GM23338 (cell line): ENCODE measurements at regions not wholly inside any gene's neighbourhood (a gene's known extent, or its start where the extent isn't known, plus 50 kb on each side); places are given as distances from the start of the nearest gene placed in this dataset.

Source experiments
- ATAC-seq: fragments of 200-7000 bp; cut with Tn5 transposase; 3 replicates; pipeline ENCODE4 v1.9.1; 2020
- DNase-seq: peaks from one replicate; pipeline ENCODE4 v3.0.0-alpha.2; 2015; ENCODE audit warnings: low spot score
- H2AFZ ChIP-seq: fragments of 200-600 bp; sonication (generic); 2 replicates; pipeline ENCODE4 v1.8.0; 2016; ENCODE audit warnings: antibody characterized with exemption, mild to moderate bottlenecking, moderate library complexity
- H3F3A ChIP-seq: fragments of 200-600 bp; sonication (generic); replicated peaks from 2 replicates; pipeline ENCODE4 v1.8.0; 2017; ENCODE audit warnings: antibody characterized with exemption, mixed run types, low read depth
- H3K27ac ChIP-seq: fragments of 200-600 bp; sonication (generic); 2 replicates; pipeline ENCODE4 v1.6.1; 2016; ENCODE audit warnings: low read depth
- H3K27me3 ChIP-seq: fragments of 200-600 bp; sonication (generic); 2 replicates; pipeline ENCODE4 v1.8.0; 2016; ENCODE audit warnings: mild to moderate bottlenecking, mixed run types, moderate library complexity; ENCODE audit not compliant: insufficient read depth
- H3K36me3 ChIP-seq: fragments of 200-600 bp; sonication (generic); 2 replicates; pipeline ENCODE4 v1.8.0; 2016; ENCODE audit warnings: mild to moderate bottlenecking; ENCODE audit not compliant: insufficient read depth
- H3K4me1 ChIP-seq: fragments of 200-600 bp; sonication (generic); 2 replicates; pipeline ENCODE4 v1.8.0; 2016; ENCODE audit warnings: mild to moderate bottlenecking, moderate library complexity; ENCODE audit not compliant: insufficient read depth
- H3K4me2 ChIP-seq: fragments of 200-600 bp; sonication (generic); 2 replicates; pipeline ENCODE4 v1.7.1; 2017; ENCODE audit warnings: mixed run types
- H3K4me3 ChIP-seq: fragments of 200-600 bp; sonication (generic); 2 replicates; pipeline ENCODE4 v1.6.1; 2016; ENCODE audit warnings: mixed run types
- H3K79me2 ChIP-seq: fragments of 200-600 bp; sonication (generic); replicated peaks from 2 replicates; pipeline ENCODE4 v1.8.0; 2017; ENCODE audit warnings: mild to moderate bottlenecking; ENCODE audit not compliant: insufficient read depth
- H3K9me2 ChIP-seq: fragments of 200-600 bp; sonication (generic); 2 replicates; pipeline ENCODE4 v1.8.0; 2017; ENCODE audit not compliant: insufficient read depth
- H4K20me1 ChIP-seq: fragments of 200-600 bp; sonication (generic); replicated peaks from 2 replicates; pipeline ENCODE4 v1.8.0; 2017; ENCODE audit warnings: mild to moderate bottlenecking; ENCODE audit not compliant: insufficient read depth
- H3K27ac Mint-ChIP-seq: 2 replicates; pipeline ENCODE4 v1.8.0; 2020; ENCODE audit warnings: inconsistent platforms, mild to moderate bottlenecking, moderate library complexity, mixed read lengths
- H3K27me3 Mint-ChIP-seq: 3 replicates; pipeline ENCODE4 v1.8.0; 2022; ENCODE audit warnings: low read depth, mild to moderate bottlenecking, moderate library complexity, mixed read lengths, inconsistent platforms; ENCODE audit not compliant: insufficient read depth, poor library complexity
- H3K36me3 Mint-ChIP-seq: 3 replicates; pipeline ENCODE4 v1.8.0; 2021; ENCODE audit warnings: low read depth, mild to moderate bottlenecking, inconsistent platforms, moderate library complexity, mixed read lengths
- H3K4me1 Mint-ChIP-seq: 3 replicates; pipeline ENCODE4 v1.8.0; 2020; ENCODE audit warnings: mild to moderate bottlenecking, inconsistent platforms, mixed read lengths
- H3K4me3 Mint-ChIP-seq: 3 replicates; pipeline ENCODE4 v1.8.0; 2021; ENCODE audit warnings: moderate library complexity, mild to moderate bottlenecking, inconsistent platforms, mixed read lengths
- H3K9me3 Mint-ChIP-seq: 3 replicates; pipeline ENCODE4 v1.8.0; 2020; ENCODE audit warnings: moderate library complexity, mild to moderate bottlenecking, inconsistent platforms, mixed read lengths
- CREB1 ChIP-seq: fragments of 250-450 bp; sonication (Bioruptor Pico); IDR thresholded peaks from 2 replicates; pipeline ENCODE4 v1.5.0; 2020; ENCODE audit warnings: low read depth, mild to moderate bottlenecking, moderate library complexity
- ETS1 ChIP-seq: IDR thresholded peaks from 2 replicates; pipeline ENCODE4 v1.6.1; 2016; ENCODE audit warnings: antibody characterized with exemption
- EZH2 ChIP-seq: fragments of 200-600 bp; sonication (generic); IDR thresholded peaks from one replicate; pipeline ENCODE4 v1.8.0; 2017; ENCODE audit warnings: antibody characterized with exemption, mild to moderate bottlenecking, low read depth; ENCODE audit not compliant: unreplicated experiment
- EZH2phosphoT487 ChIP-seq: fragments of 200-600 bp; sonication (generic); IDR thresholded peaks from one replicate; pipeline ENCODE4 v1.8.1; 2018; ENCODE audit warnings: antibody characterized with exemption; ENCODE audit not compliant: unreplicated experiment
- JUNB ChIP-seq: IDR thresholded peaks from one replicate; pipeline ENCODE4 v1.6.1; 2016; ENCODE audit warnings: antibody characterized with exemption; ENCODE audit not compliant: unreplicated experiment
- NANOG ChIP-seq: IDR thresholded peaks from 2 replicates; pipeline ENCODE4 v1.6.1; 2016; ENCODE audit warnings: antibody characterized with exemption, borderline replicate concordance
- POLR2AphosphoS5 ChIP-seq: IDR thresholded peaks from 2 replicates; pipeline ENCODE4 v1.6.1; 2016; ENCODE audit warnings: antibody characterized with exemption, low read depth
- REST ChIP-seq: IDR thresholded peaks from one replicate; pipeline ENCODE4 v1.6.1; 2018; ENCODE audit warnings: antibody characterized with exemption; ENCODE audit not compliant: unreplicated experiment
- STAT1 ChIP-seq: IDR thresholded peaks from one replicate; pipeline ENCODE4 v1.6.1; 2016; ENCODE audit warnings: antibody characterized with exemption; ENCODE audit not compliant: unreplicated experiment
- ZNF114 ChIP-seq: fragments of 250-450 bp; sonication (Bioruptor Pico); IDR thresholded peaks from 2 replicates; pipeline ENCODE4 v1.5.0; 2020; ENCODE audit warnings: mild to moderate bottlenecking, moderate library complexity
- ZNF331 ChIP-seq: fragments of 250-450 bp; sonication (Bioruptor Pico); IDR thresholded peaks from 2 replicates; pipeline ENCODE4 v1.5.0; 2020; ENCODE audit warnings: low read depth, mild to moderate bottlenecking, moderate library complexity
- ZNF462 ChIP-seq: fragments of 250-450 bp; sonication (Bioruptor Pico); IDR thresholded peaks from 2 replicates; pipeline ENCODE4 v1.5.0; 2020; ENCODE audit warnings: mild to moderate bottlenecking, moderate library complexity

- Mint-ChIP-seq H3K4me3 (no peak overlapping the region), H3K27ac (no peak overlapping the region), H3K27me3 (peaks cover 10% of the 10 kb centered on the region), H3K36me3 (no peaks in the 10 kb centered on the region), H3K4me1 (peaks cover 11% of the 10 kb centered on the region), H3K9me3 (no peaks in the 10 kb centered on the region)
- Histone ChIP-seq H3K79me2 (no peaks in the 10 kb centered on the region), H3K27ac (no peak overlapping the region), H3K27me3 (no peaks in the 10 kb centered on the region), H3K4me2 (0 out of 2 replicates have a peak overlapping the region, but pooled peaks have one; percentile 12), H2AFZ (peak overlapping the region; percentile 91), H3K36me3 (no peaks in the 10 kb centered on the region), H3K9me2 (peaks cover 5% of the 10 kb centered on the region; the same call in 1 of the 2 replicates), H3K4me3 (no peak overlapping the region), H3K4me1 (0 out of 2 replicates have a peak, but pooled peaks cover 2% of the 10 kb centered on the region), H3F3A (no peaks in the 10 kb centered on the region), H4K20me1 (no peaks in the 10 kb centered on the region)
- peak; percentile 56 for DNase-seq
- ATAC-seq = peak; percentile 73
- TF ChIP-seq ZNF462 (CRISPR knock-in tag) (no peak), ETS1 (no peak), ZNF114 (CRISPR knock-in tag) (no peak), JUNB (no peak), REST (no peak), NANOG (no peak), STAT1 (no peak), ZNF331 (CRISPR knock-in tag) (no peak), EZH2 (no peak), POLR2AphosphoS5 (no peak), EZH2phosphoT487 (no peak), CREB1 (CRISPR knock-in tag) (no peak)
Measured at GRCh38 chr5:173498739-173499470, 117.5 kb downstream of the BOD1 start.
